ENCODE measurements at regions not wholly inside any gene's neighbourhood (a gene's known extent, or its start where the extent isn't known, plus 50 kb on each side); places are given as distances from the start of the nearest gene placed in this dataset.
"Not testable (repeated sequence)": the region's sequence is repeated elsewhere in the genome, so short reads cannot be mapped to it uniquely, and the experiment has no call there.

- no peak for TF ChIP-seq CTCF (IDR thresholded peaks at IDR 0.05; ENCODE audit: unreplicated experiment)
- Mint-ChIP-seq H3K36me3 (ENCODE audit: insufficient read depth, unreplicated experiment) (no peaks in the 10 kb centered on the region), H3K4me1 (ENCODE audit: low read depth, unreplicated experiment) (no peaks in the 10 kb centered on the region), H3K9me3 (ENCODE audit: low read depth, unreplicated experiment) (no peaks in the 10 kb centered on the region), H3K4me3 (ENCODE audit: low read depth, unreplicated experiment) (no peak overlapping the region), H3K27me3 (ENCODE audit: unreplicated experiment) (peaks cover 25% of the 10 kb centered on the region), H3K27ac (ENCODE audit: unreplicated experiment) (no peak overlapping the region)
- no peak for DNase-seq
- intact Hi-C loops (cut with micrococcal nuclease; ENCODE audit: unreplicated experiment): no loop called here
- CTCF ChIA-PET: no interaction called here
- no TSS peak for BruUV-seq (replicated peaks)
Measured at GRCh38 chr2:47697000-47697601, 85.8 kb upstream of the MSH6 start.

- H3K27ac Mint-ChIP-seq (ENCODE audit: unreplicated experiment): no peak overlapping the region
- intact Hi-C loops (cut with micrococcal nuclease; ENCODE audit: unreplicated experiment): no loop called here
- H3K4me3 Mint-ChIP-seq (ENCODE audit: low read depth, unreplicated experiment): no peak overlapping the region
- H3K9me3 Mint-ChIP-seq (ENCODE audit: low read depth, unreplicated experiment): no peaks in the 10 kb centered on the region
- CTCF ChIA-PET: no interaction called here
- DNase-seq: no peak
- peaks cover 25% of the 10 kb centered on the region for H3K27me3 Mint-ChIP-seq (ENCODE audit: unreplicated experiment)
- no peak for TF ChIP-seq CTCF (IDR thresholded peaks at IDR 0.05; ENCODE audit: unreplicated experiment)
- no peaks in the 10 kb centered on the region for H3K36me3 Mint-ChIP-seq (ENCODE audit: insufficient read depth, unreplicated experiment)
- no TSS peak for BruUV-seq (replicated peaks)
- no peaks in the 10 kb centered on the region for H3K4me1 Mint-ChIP-seq (ENCODE audit: low read depth, unreplicated experiment)
Measured at GRCh38 chr2:47696478-47696831, 86.5 kb upstream of the MSH6 start.

GRCh38 chr2:47695800-47696477 is 87.0 kb upstream of the MSH6 start:
- intact Hi-C loops (cut with micrococcal nuclease; ENCODE audit: unreplicated experiment): no loop called here
- Mint-ChIP-seq H3K27ac (ENCODE audit: unreplicated experiment) (no peak overlapping the region), H3K36me3 (ENCODE audit: insufficient read depth, unreplicated experiment) (no peaks in the 10 kb centered on the region), H3K4me3 (ENCODE audit: low read depth, unreplicated experiment) (no peak overlapping the region), H3K4me1 (ENCODE audit: low read depth, unreplicated experiment) (no peaks in the 10 kb centered on the region), H3K27me3 (ENCODE audit: unreplicated experiment) (peaks cover 25% of the 10 kb centered on the region), H3K9me3 (ENCODE audit: low read depth, unreplicated experiment) (no peaks in the 10 kb centered on the region)
- CTCF ChIA-PET: interaction anchor here (0.7 kb wide), 1 partner anchor 59 kb away, joined by 5 read pairs; no protein-coding TSS in a partner anchor
- DNase-seq: no peak
- BruUV-seq (replicated peaks): no TSS peak
- no peak for TF ChIP-seq CTCF (IDR thresholded peaks at IDR 0.05; ENCODE audit: unreplicated experiment)

- H3K9me3 Mint-ChIP-seq (ENCODE audit: low read depth, unreplicated experiment); H3K4me1 Mint-ChIP-seq (ENCODE audit: low read depth, unreplicated experiment); DNase-seq; H3K4me3 Mint-ChIP-seq (ENCODE audit: low read depth, unreplicated experiment); H3K36me3 Mint-ChIP-seq (ENCODE audit: insufficient read depth, unreplicated experiment); H3K27ac Mint-ChIP-seq (ENCODE audit: unreplicated experiment); intact Hi-C loops (cut with micrococcal nuclease; ENCODE audit: unreplicated experiment); BruUV-seq (replicated peaks); CTCF ChIA-PET: not testable (repeated sequence)
- H3K27me3 Mint-ChIP-seq (ENCODE audit: unreplicated experiment): peaks cover 25% of the 10 kb centered on the region
Measured at GRCh38 chr2:47694451-47694850, 88.5 kb upstream of the MSH6 start.

GRCh38 chr2:47690706-47691325 is 92.1 kb upstream of the MSH6 start:
- intact Hi-C loops (cut with micrococcal nuclease; ENCODE audit: unreplicated experiment); H3K27ac Mint-ChIP-seq (ENCODE audit: unreplicated experiment); H3K4me3 Mint-ChIP-seq (ENCODE audit: low read depth, unreplicated experiment); H3K36me3 Mint-ChIP-seq (ENCODE audit: insufficient read depth, unreplicated experiment); H3K9me3 Mint-ChIP-seq (ENCODE audit: low read depth, unreplicated experiment); H3K4me1 Mint-ChIP-seq (ENCODE audit: low read depth, unreplicated experiment); CTCF ChIA-PET; DNase-seq; H3K27me3 Mint-ChIP-seq (ENCODE audit: unreplicated experiment); BruUV-seq (replicated peaks): not testable (repeated sequence)

All from Calu3 (cell line).